HG02970 (cell line): ENCODE measurements at regions not wholly inside any gene's neighbourhood (a gene's known extent, or its start where the extent isn't known, plus 50 kb on each side); places are given as distances from the start of the nearest gene placed in this dataset.
"Not testable (repeated sequence)": the region's sequence is repeated elsewhere in the genome, so short reads cannot be mapped to it uniquely, and the experiment has no call there.

ENCODE experiments used
- ATAC-seq: cut with Tn5 transposase; IDR thresholded peaks from one replicate; pipeline ENCODE4 v1.9.1; 2021; ENCODE audit warnings: mild to moderate bottlenecking, moderate library complexity, moderate number of reproducible peaks; ENCODE audit not compliant: unreplicated experiment, low FRiP score

- ATAC-seq = peak; percentile 57
These were observed 59.7 kb downstream of the RAP2B start for GRCh38 chr3:153221748-153222162.

GRCh38 chr3:153226877-153227276, 64.9 kb downstream of the RAP2B start:
- not testable (repeated sequence) for ATAC-seq

- ATAC-seq = not testable (repeated sequence)
These were observed 68.4 kb downstream of the RAP2B start for GRCh38 chr3:153230427-153230826.

GRCh38 chr3:153231245-153231644, 69.2 kb downstream of the RAP2B start:
- not testable (repeated sequence) for ATAC-seq

- not testable (repeated sequence) for ATAC-seq
These were observed 70.2 kb downstream of the RAP2B start for GRCh38 chr3:153232050-153232752.

- ATAC-seq = no peak
These were observed 70.8 kb downstream of the RAP2B start for GRCh38 chr3:153232851-153233271.

- ATAC-seq = no peak
These were observed 72.0 kb downstream of the RAP2B start for GRCh38 chr3:153233986-153234385.

- no peak for ATAC-seq
These were observed 80.9 kb downstream of the RAP2B start for GRCh38 chr3:153242896-153243295.

GRCh38 chr3:153244961-153245360, 82.9 kb downstream of the RAP2B start:
- no peak for ATAC-seq

- no peak for ATAC-seq
These were observed 83.6 kb downstream of the RAP2B start for GRCh38 chr3:153245661-153246060.

- ATAC-seq = no peak
These were observed 84.3 kb downstream of the RAP2B start for GRCh38 chr3:153246331-153246730.

GRCh38 chr3:153246806-153247205, 84.8 kb downstream of the RAP2B start:
- ATAC-seq = no peak

- ATAC-seq = no peak
These were observed 85.6 kb downstream of the RAP2B start for GRCh38 chr3:153247331-153248330.

GRCh38 chr3:153248835-153249234, 86.8 kb downstream of the RAP2B start:
- ATAC-seq = not testable (repeated sequence)

- ATAC-seq = no peak
These were observed 87.9 kb downstream of the RAP2B start for GRCh38 chr3:153249906-153250305.

GRCh38 chr3:153250446-153250845, 88.4 kb downstream of the RAP2B start:
- ATAC-seq = no peak

GRCh38 chr3:153252963-153253362, 90.9 kb downstream of the RAP2B start:
- ATAC-seq = no peak

- no peak for ATAC-seq
These were observed 92.3 kb downstream of the RAP2B start for GRCh38 chr3:153254361-153254760.

GRCh38 chr3:153257673-153258351, 95.8 kb downstream of the RAP2B start:
- ATAC-seq = no peak

- ATAC-seq = no peak
These were observed 97.9 kb downstream of the RAP2B start for GRCh38 chr3:153259956-153260355.

GRCh38 chr3:153260681-153261080, 98.7 kb downstream of the RAP2B start:
- ATAC-seq = no peak
